Adipocyte (in vitro differentiated cells): ENCODE measurements at regions not wholly inside any gene's neighbourhood (a gene's known extent, or its start where the extent isn't known, plus 50 kb on each side); places are given as distances from the start of the nearest gene placed in this dataset.

Source experiments
- DNase-seq: peaks from one replicate; pipeline ENCODE4 v3.0.0-alpha.2; 2015; ENCODE audit warnings: low read depth
- H3K27me3 ChIP-seq: replicated peaks from 2 replicates; pipeline ENCODE4 v1.7.0; 2013; ENCODE audit warnings: mild to moderate bottlenecking, low read length, moderate library complexity; ENCODE audit not compliant: control insufficient read depth, insufficient read depth
- H3K36me3 ChIP-seq: 2 replicates; pipeline ENCODE4 v1.7.0; 2013; ENCODE audit warnings: low read length, mild to moderate bottlenecking, moderate library complexity; ENCODE audit not compliant: control insufficient read depth, insufficient read depth, severe bottlenecking
- H3K4me1 ChIP-seq: 2 replicates; pipeline ENCODE4 v1.7.0; 2013; ENCODE audit warnings: mild to moderate bottlenecking, low read length, moderate library complexity; ENCODE audit not compliant: control insufficient read depth, insufficient read depth
- H3K4me3 ChIP-seq: 2 replicates; pipeline ENCODE4 v1.7.0; 2013; ENCODE audit warnings: mild to moderate bottlenecking, low read length, moderate library complexity
- H3K9ac ChIP-seq: 2 replicates; pipeline ENCODE4 v1.7.0; 2013; ENCODE audit warnings: mild to moderate bottlenecking, low read length, moderate library complexity
- H3K9me3 ChIP-seq: 2 replicates; pipeline ENCODE4 v1.7.0; 2013; ENCODE audit warnings: mild to moderate bottlenecking, low read length, moderate library complexity; ENCODE audit not compliant: control insufficient read depth

DNA sequence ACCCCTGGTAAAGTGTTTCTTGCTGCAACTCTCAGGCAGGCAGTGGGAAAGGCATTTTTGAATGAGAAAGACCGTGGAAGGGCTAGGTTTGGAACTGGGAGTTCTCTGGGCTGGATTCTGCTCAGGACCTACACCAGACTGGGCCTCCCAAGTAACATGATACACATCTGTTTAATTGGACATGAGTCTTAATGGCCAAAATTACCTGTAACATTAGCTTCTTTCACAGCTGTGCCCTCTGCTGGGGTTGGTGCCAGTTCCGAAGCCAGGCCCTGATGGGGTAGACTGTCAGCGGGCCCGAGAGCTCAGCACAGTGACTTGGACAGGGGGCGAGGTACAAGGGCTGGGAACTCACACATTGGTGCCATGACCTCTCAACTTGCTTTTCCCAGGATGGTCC, 118.9 kb upstream of the IRX3 start:
- no peak for DNase-seq
- H3K4me1 ChIP-seq: no peaks in the 10 kb centered on the region
- H3K9ac ChIP-seq: no peak overlapping the region
- peaks cover 11% of the 10 kb centered on the region for H3K27me3 ChIP-seq
- H3K36me3 ChIP-seq: no peaks in the 10 kb centered on the region
- no peaks in the 10 kb centered on the region for H3K9me3 ChIP-seq
- H3K4me3 ChIP-seq: no peak overlapping the region

- Histone ChIP-seq H3K4me3 (no peak overlapping the region), H3K27me3 (peaks cover 12% of the 10 kb centered on the region), H3K9me3 (no peaks in the 10 kb centered on the region), H3K9ac (no peak overlapping the region), H3K4me1 (no peaks in the 10 kb centered on the region), H3K36me3 (no peaks in the 10 kb centered on the region)
- DNase-seq: no peak
These were observed 117.0 kb upstream of the IRX3 start for GRCh38 chr16:54403580-54403979.

GRCh38 chr16:54402873-54403272, 116.3 kb upstream of the IRX3 start:
- Histone ChIP-seq H3K4me1 (no peaks in the 10 kb centered on the region), H3K4me3 (no peak overlapping the region), H3K27me3 (peaks cover 16% of the 10 kb centered on the region), H3K36me3 (no peaks in the 10 kb centered on the region), H3K9ac (no peak overlapping the region), H3K9me3 (no peaks in the 10 kb centered on the region)
- DNase-seq: no peak

- no peak for DNase-seq
- Histone ChIP-seq H3K9me3 (no peaks in the 10 kb centered on the region), H3K9ac (no peak overlapping the region), H3K4me1 (no peaks in the 10 kb centered on the region), H3K27me3 (peaks cover 16% of the 10 kb centered on the region), H3K36me3 (no peaks in the 10 kb centered on the region), H3K4me3 (no peak overlapping the region)
These were observed 115.7 kb upstream of the IRX3 start for GRCh38 chr16:54402270-54402669.

GRCh38 chr16:54400261-54400660, 113.7 kb upstream of the IRX3 start:
- Histone ChIP-seq H3K36me3 (no peaks in the 10 kb centered on the region), H3K9ac (no peak overlapping the region), H3K4me3 (no peak overlapping the region), H3K4me1 (no peaks in the 10 kb centered on the region), H3K27me3 (peaks cover 24% of the 10 kb centered on the region), H3K9me3 (no peaks in the 10 kb centered on the region)
- DNase-seq: no peak

DNA sequence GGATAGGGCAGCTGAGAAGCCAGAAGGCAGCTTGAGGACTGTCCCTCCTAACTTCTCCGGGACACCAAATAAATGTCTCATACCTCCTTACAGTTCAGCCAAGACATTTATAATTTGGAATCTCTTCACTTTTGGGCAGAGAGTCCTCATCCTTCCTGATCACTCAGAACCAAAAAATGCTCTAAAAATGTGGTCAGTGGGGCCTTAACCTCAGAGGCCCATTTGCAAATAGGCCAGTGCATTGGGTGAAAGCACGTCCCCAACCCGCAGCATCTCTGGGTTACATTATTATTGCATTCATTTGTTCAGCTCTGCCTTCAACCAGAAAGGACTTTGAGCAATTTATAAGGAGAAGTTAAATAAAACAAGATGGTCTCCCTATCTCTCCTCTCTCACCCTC, 112.4 kb upstream of the IRX3 start:
- DNase-seq: no peak
- H3K9ac ChIP-seq: no peak overlapping the region
- no peaks in the 10 kb centered on the region for H3K36me3 ChIP-seq
- no peaks in the 10 kb centered on the region for H3K4me1 ChIP-seq
- peaks cover 24% of the 10 kb centered on the region for H3K27me3 ChIP-seq
- H3K9me3 ChIP-seq: no peaks in the 10 kb centered on the region
- no peak overlapping the region for H3K4me3 ChIP-seq

DNA sequence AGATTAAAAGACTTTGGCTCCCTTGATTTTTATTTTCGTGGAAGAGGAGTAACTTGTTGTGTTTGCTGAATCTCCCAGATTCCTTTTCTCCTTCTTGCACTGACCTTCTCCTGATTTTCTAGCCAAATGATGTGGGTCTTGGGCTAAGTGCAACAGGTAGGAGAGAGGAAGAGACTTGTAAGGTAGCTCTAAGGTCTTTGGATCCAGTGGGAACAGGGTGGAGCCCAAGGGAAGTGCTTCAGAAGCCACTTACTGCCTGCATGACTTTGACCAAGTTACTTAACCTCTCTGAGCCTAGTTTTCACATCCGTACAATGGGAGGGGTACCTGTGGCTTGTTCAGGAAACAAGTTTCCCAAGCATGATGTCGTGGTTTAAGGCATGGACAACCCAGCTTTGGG, 111.3 kb upstream of the IRX3 start:
- H3K4me3 ChIP-seq: no peak overlapping the region
- DNase-seq: no peak
- peaks cover 21% of the 10 kb centered on the region for H3K27me3 ChIP-seq
- no peak overlapping the region for H3K9ac ChIP-seq
- no peaks in the 10 kb centered on the region for H3K36me3 ChIP-seq
- no peaks in the 10 kb centered on the region for H3K4me1 ChIP-seq
- H3K9me3 ChIP-seq: no peaks in the 10 kb centered on the region

GRCh38 chr16:54397190-54397835, 110.7 kb upstream of the IRX3 start:
- Histone ChIP-seq H3K9ac (no peak overlapping the region), H3K4me3 (no peak overlapping the region), H3K4me1 (no peaks in the 10 kb centered on the region), H3K36me3 (no peaks in the 10 kb centered on the region), H3K27me3 (peaks cover 17% of the 10 kb centered on the region), H3K9me3 (no peaks in the 10 kb centered on the region)
- DNase-seq: no peak

DNA sequence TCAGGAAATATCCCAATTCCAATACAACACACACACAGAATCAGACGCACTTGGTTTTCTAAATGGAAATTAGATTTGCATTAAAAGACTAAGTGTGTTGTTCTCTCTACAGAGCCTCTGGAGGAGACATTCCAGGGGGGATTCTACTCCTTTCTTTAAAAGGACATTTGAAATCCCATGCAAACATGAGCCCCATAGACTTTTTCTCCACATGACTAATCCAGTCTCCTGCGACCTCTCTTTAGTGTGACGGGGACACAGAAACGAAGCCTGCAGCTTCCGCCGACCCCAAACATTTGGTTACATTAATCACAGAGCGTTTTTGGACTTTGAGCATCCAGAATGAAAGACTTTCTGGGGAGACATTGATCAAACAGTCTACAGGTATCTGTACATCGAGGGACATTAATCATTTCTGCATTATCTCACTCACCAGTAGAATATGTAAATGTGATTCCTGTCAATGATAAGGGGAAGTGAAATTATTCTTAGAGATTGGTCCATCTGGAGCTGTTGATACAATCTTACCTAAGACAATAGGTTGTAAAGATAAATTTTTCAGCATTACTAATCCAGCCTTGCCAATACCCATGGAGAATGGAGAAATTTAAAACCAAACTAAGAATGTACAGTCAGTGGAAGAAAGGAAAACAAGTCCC, 103.4 kb upstream of the IRX3 start:
- no peak overlapping the region for H3K9ac ChIP-seq
- no peaks in the 10 kb centered on the region for H3K4me1 ChIP-seq
- no peaks in the 10 kb centered on the region for H3K9me3 ChIP-seq
- DNase-seq: no peak
- no peaks in the 10 kb centered on the region for H3K36me3 ChIP-seq
- H3K4me3 ChIP-seq: no peak overlapping the region
- H3K27me3 ChIP-seq: peaks cover 9% of the 10 kb centered on the region

GRCh38 chr16:54385141-54385540, 98.6 kb upstream of the IRX3 start:
- DNase-seq: no peak
- H3K4me3 ChIP-seq: no peak overlapping the region
- peaks cover 5% of the 10 kb centered on the region for H3K9me3 ChIP-seq
- no peaks in the 10 kb centered on the region for H3K36me3 ChIP-seq
- peaks cover 4% of the 10 kb centered on the region for H3K27me3 ChIP-seq
- H3K9ac ChIP-seq: no peak overlapping the region
- no peaks in the 10 kb centered on the region for H3K4me1 ChIP-seq

DNA sequence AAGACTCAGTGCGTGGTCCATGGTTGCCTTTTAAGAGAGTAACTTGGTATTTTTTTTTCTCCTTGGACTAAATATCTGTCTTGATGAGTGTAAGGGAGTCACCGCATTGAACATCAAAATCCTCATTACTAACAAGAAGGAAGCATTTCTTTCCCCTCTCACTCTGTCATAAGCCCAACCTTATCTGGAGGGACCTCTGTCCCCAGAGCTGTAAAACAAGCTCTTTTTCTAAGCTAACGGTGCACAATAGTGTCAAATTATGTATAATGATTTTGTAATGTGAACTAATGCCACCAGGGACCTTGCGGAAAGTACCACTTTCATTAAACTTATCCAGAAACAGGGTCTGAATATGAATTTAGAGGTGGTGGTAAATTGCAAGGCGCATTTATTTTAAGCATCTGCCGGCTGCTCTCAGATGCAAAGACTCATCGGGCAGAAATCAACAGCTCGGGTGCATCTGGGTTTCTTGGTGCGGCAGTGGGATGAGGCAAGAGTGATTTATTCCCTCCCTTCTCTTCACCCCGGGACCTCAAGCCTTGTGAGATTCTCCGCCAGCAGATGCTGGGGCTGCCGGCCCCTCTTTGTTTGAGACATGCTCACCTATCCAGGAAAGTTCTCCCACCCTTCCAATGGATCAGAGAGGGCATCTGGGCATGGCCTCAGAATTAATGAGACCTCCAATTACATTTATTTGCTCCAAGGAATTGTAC, 95.2 kb upstream of the IRX3 start:
- Histone ChIP-seq H3K9me3 (peaks cover 35% of the 10 kb centered on the region), H3K36me3 (no peaks in the 10 kb centered on the region), H3K9ac (no peak overlapping the region), H3K4me1 (no peaks in the 10 kb centered on the region), H3K4me3 (no peak overlapping the region), H3K27me3 (peaks cover 11% of the 10 kb centered on the region)
- DNase-seq: no peak
